ENCODE measurements at regions not wholly inside any gene's neighbourhood (a gene's known extent, or its start where the extent isn't known, plus 50 kb on each side); places are given as distances from the start of the nearest gene placed in this dataset.

- POLR2A ChIA-PET: interaction anchor here (1.9 kb wide), 1 partner anchor 8 kb away, joined by 4 read pairs; no protein-coding TSS in a partner anchor
Observed at GRCh38 chr2:195413422-195413821, 243.6 kb upstream of the SLC39A10 start.

More at GRCh38 chr2:195413422-195413821, 243.6 kb upstream of the SLC39A10 start:
- TF ChIP-seq SMAD3 (CRISPR knock-in tag; IDR thresholded peaks at IDR 0.05; ENCODE audit: borderline replicate concordance) (no peak), TCF7 (CRISPR knock-in tag; IDR thresholded peaks at IDR 0.05; ENCODE audit: low read depth) (no peak), E2F1 (CRISPR knock-in tag; IDR thresholded peaks at IDR 0.05) (no peak), ZNF396 (CRISPR knock-in tag; IDR thresholded peaks at IDR 0.05; ENCODE audit: borderline replicate concordance) (no peak), AFF4 (CRISPR knock-in tag; IDR thresholded peaks at IDR 0.05; ENCODE audit: borderline replicate concordance) (no peak), SOX15 (CRISPR knock-in tag; IDR thresholded peaks at IDR 0.05) (no peak), JUN (CRISPR knock-in tag; IDR thresholded peaks at IDR 0.05) (no peak), ATF1 (CRISPR knock-in tag; IDR thresholded peaks at IDR 0.05) (no peak)
- TF ChIP-seq, protein P1, sequence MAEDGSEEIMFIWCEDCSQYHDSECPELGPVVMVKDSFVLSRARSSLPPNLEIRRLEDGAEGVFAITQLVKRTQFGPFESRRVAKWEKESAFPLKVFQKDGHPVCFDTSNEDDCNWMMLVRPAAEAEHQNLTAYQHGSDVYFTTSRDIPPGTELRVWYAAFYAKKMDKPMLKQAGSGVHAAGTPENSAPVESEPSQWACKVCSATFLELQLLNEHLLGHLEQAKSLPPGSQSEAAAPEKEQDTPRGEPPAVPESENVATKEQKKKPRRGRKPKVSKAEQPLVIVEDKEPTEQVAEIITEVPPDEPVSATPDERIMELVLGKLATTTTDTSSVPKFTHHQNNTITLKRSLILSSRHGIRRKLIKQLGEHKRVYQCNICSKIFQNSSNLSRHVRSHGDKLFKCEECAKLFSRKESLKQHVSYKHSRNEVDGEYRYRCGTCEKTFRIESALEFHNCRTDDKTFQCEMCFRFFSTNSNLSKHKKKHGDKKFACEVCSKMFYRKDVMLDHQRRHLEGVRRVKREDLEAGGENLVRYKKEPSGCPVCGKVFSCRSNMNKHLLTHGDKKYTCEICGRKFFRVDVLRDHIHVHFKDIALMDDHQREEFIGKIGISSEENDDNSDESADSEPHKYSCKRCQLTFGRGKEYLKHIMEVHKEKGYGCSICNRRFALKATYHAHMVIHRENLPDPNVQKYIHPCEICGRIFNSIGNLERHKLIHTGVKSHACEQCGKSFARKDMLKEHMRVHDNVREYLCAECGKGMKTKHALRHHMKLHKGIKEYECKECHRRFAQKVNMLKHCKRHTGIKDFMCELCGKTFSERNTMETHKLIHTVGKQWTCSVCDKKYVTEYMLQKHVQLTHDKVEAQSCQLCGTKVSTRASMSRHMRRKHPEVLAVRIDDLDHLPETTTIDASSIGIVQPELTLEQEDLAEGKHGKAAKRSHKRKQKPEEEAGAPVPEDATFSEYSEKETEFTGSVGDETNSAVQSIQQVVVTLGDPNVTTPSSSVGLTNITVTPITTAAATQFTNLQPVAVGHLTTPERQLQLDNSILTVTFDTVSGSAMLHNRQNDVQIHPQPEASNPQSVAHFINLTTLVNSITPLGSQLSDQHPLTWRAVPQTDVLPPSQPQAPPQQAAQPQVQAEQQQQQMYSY (CRISPR knock-in tag; IDR thresholded peaks at IDR 0.05): no peak
- TF ChIP-seq, protein P2, sequence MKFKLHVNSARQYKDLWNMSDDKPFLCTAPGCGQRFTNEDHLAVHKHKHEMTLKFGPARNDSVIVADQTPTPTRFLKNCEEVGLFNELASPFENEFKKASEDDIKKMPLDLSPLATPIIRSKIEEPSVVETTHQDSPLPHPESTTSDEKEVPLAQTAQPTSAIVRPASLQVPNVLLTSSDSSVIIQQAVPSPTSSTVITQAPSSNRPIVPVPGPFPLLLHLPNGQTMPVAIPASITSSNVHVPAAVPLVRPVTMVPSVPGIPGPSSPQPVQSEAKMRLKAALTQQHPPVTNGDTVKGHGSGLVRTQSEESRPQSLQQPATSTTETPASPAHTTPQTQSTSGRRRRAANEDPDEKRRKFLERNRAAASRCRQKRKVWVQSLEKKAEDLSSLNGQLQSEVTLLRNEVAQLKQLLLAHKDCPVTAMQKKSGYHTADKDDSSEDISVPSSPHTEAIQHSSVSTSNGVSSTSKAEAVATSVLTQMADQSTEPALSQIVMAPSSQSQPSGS (CRISPR knock-in tag; IDR thresholded peaks at IDR 0.05; ENCODE audit: borderline replicate concordance, low read depth): no peak
- Mint-ChIP-seq H3K27ac (no peak overlapping the region), H3K4me3 (no peak overlapping the region), H3K27me3 (ENCODE audit: low read depth) (no peaks in the 10 kb centered on the region), H3K4me1 (peaks cover 26% of the 10 kb centered on the region), H3K9me3 (no peaks in the 10 kb centered on the region), H3K36me3 (no peaks in the 10 kb centered on the region)
- CTCF ChIA-PET: no interaction called here
- no peak; the same call in 1 of the 2 replicates for ATAC-seq
- DNase-seq (ENCODE audit: low spot score): no peak

Measured in WTC11 (cell line).